Ectodermal cell (in vitro differentiated cells): ENCODE measurements at regions not wholly inside any gene's neighbourhood (a gene's known extent, or its start where the extent isn't known, plus 50 kb on each side); places are given as distances from the start of the nearest gene placed in this dataset.

Experiments
- H3K27ac ChIP-seq: 2 replicates; pipeline ENCODE4 v1.7.0; 2013; ENCODE audit warnings: mild to moderate bottlenecking, low read depth, low read length; ENCODE audit not compliant: insufficient read depth, poor library complexity, severe bottlenecking
- H3K27me3 ChIP-seq: 2 replicates; pipeline ENCODE4 v1.7.0; 2013; ENCODE audit warnings: mild to moderate bottlenecking, low read length; ENCODE audit not compliant: insufficient read depth, control insufficient read depth, poor library complexity, severe bottlenecking
- H3K36me3 ChIP-seq: one replicate; pipeline ENCODE4 v1.7.0; 2013; ENCODE audit warnings: low read length; ENCODE audit not compliant: control insufficient read depth, insufficient read depth
- H3K4me1 ChIP-seq: one replicate; pipeline ENCODE4 v1.7.0; 2013; ENCODE audit warnings: low read length; ENCODE audit not compliant: control insufficient read depth, insufficient read depth
- H3K4me3 ChIP-seq: 2 replicates; pipeline ENCODE4 v1.7.0; 2013; ENCODE audit warnings: low read depth, low read length, control low read depth; ENCODE audit not compliant: insufficient read depth
- H3K9me3 ChIP-seq: 2 replicates; pipeline ENCODE4 v1.7.0; 2013; ENCODE audit warnings: mild to moderate bottlenecking, low read length, moderate library complexity; ENCODE audit not compliant: control insufficient read depth
- WGBS, 2 experiments: methylation state at CpG; one replicate each; pipeline ENCODE4 v1.1.7; 2013; ENCODE audit warnings: missing lambda C conversion rate in 2 of 2; 5-methylcytosine and 5-hydroxymethylcytosine counted together

DNA sequence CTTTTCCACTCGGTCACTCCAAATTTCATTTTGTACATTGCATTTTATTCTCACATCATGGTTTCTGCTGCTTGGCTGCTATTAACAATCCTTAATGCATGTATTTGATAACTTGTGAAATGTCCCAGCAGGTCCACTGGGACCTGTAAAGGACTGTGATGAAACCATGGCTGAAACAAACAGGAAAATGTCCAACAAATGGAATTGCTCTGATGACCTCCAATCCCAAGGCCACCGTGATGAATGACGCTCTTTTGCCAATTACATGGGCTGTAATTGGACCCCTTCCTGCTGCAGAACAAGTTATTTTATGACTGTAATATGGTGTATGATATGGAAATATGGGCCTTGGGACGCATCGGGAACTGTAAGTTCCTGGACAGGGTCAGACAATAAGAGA is 224.2 kb upstream of the CXCR4 start:
- Histone ChIP-seq H3K27me3 (no peaks in the 10 kb centered on the region), H3K4me3 (no peak overlapping the region), H3K4me1 (no peaks in the 10 kb centered on the region), H3K27ac (no peak overlapping the region), H3K36me3 (no peaks in the 10 kb centered on the region), H3K9me3 (peaks cover 3% of the 10 kb centered on the region)
- 88 to 96% methylated on average over 5 of the region's 5 CpGs for WGBS, 2 experiments

DNA sequence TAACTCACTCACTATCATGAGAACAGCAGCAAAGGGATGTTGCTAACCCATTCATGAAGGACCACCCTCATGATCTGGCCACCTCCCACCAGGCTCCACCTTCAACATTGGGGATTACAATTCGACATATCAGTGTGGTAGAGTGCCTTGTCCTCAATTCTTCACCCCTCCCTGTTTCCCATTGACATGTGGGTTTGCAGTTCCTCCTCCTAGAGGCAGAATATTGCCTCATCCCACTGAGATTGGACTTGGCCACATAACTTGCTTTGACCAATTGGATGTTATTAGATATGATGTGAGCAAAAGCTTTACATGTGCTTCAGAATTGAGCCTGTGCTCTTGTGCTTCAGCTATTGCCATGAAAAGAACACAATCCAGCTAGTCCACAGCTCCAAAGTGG is 217.0 kb upstream of the CXCR4 start:
- no peak overlapping the region for H3K27ac ChIP-seq
- H3K4me1 ChIP-seq: no peaks in the 10 kb centered on the region
- no peak overlapping the region for H3K4me3 ChIP-seq
- no peaks in the 10 kb centered on the region for H3K36me3 ChIP-seq
- H3K27me3 ChIP-seq: no peaks in the 10 kb centered on the region
- H3K9me3 ChIP-seq: peaks cover 3% of the 10 kb centered on the region
- WGBS, 2 experiments: 88 to 95% methylated on average over 1 of the region's 1 CpG

DNA sequence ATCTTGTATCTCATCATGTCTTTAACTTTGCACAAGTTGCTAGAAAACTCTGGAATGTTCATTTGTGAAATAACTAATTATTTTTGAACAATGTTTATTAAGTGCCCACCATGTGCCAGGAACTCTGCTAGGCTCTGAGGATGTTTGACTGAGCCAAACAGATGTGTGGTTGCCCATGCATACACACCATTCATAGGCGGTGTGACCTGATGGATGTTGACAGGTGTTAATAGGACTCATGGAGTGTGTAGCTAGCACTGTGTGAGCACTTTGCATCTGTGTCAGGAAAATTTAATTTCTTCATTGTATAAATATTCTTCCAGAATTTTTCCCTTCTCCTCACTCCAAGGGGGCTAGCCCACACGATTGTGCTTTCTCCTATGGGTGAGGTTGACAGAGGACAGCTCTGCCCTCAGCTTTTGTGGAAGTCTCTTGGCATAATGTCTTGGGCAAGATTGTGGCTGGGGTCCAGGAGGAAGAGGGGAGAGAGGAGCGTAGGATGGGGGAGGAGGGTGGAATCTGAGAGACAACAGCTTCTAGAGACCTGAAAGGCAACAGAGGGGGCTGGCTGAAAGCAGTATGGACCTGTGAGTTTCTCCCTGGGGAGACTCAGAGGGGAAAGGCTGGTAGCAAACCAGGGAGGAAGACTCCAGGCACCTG is 214.6 kb upstream of the CXCR4 start:
- Histone ChIP-seq H3K27ac (no peak overlapping the region), H3K4me3 (no peak overlapping the region), H3K27me3 (no peaks in the 10 kb centered on the region), H3K9me3 (no peaks in the 10 kb centered on the region), H3K4me1 (peaks cover 2% of the 10 kb centered on the region), H3K36me3 (no peaks in the 10 kb centered on the region)
- 91 to 98% methylated on average over 3 of the region's 3 CpGs for WGBS, 2 experiments

DNA sequence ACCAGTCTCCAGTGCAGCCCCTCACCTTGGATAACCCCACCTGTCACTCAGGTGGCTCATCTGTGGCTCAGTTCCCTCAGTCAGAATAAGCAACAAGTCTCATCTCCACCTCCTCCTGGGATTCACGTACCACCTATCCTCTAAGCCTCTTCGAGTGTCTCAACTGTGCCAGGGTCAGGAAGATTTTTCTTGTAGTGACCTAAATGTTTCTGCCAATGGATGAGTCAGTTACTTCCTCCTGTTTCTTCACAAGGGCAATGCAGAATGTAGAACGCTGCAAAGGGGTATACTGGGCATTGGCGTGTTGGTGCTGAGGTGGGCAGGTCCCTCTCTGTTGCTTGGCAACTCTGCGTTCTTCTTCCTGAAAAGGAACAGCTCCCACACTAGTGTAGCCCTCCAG is 213.3 kb upstream of the CXCR4 start:
- H3K4me1 ChIP-seq: peaks cover 2% of the 10 kb centered on the region
- no peak overlapping the region for H3K4me3 ChIP-seq
- no peaks in the 10 kb centered on the region for H3K9me3 ChIP-seq
- 94 to 95% methylated on average over 5 of the region's 5 CpGs for WGBS, 2 experiments
- no peaks in the 10 kb centered on the region for H3K36me3 ChIP-seq
- H3K27ac ChIP-seq: no peak overlapping the region
- no peaks in the 10 kb centered on the region for H3K27me3 ChIP-seq

DNA sequence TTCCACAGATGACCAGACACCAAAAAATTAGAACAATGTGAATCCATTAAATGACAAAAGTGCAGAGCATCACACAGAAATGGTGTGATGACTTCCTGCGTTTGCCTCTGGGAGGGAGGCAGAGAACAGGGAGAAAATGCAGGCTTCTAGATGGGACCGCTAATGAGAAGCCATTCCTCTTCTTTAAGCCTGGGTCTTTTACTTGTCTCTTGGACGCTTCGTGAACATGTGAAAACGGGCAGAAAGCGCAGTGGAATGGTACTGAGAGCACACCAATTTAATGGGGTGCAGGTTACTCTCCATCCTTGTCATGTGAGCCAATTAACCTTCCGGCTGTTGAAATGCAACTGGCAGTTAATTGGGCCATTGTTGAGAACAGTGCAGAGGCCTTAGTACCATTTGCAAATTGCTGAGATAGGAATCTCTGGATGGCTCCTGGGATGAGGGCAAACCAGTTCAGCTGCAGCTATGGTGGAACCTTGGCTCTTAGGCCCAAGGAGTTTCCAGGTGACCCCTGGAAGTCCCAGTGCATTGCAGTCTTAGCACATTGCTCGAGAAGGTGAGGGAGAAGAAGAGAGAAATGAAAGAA is 210.4 kb upstream of the CXCR4 start:
- peaks cover 2% of the 10 kb centered on the region for H3K4me1 ChIP-seq
- no peak overlapping the region for H3K27ac ChIP-seq
- no peaks in the 10 kb centered on the region for H3K9me3 ChIP-seq
- 59 to 60% methylated on average over 8 of the region's 8 CpGs for WGBS, 2 experiments
- no peak overlapping the region for H3K4me3 ChIP-seq
- no peaks in the 10 kb centered on the region for H3K27me3 ChIP-seq
- no peaks in the 10 kb centered on the region for H3K36me3 ChIP-seq

DNA sequence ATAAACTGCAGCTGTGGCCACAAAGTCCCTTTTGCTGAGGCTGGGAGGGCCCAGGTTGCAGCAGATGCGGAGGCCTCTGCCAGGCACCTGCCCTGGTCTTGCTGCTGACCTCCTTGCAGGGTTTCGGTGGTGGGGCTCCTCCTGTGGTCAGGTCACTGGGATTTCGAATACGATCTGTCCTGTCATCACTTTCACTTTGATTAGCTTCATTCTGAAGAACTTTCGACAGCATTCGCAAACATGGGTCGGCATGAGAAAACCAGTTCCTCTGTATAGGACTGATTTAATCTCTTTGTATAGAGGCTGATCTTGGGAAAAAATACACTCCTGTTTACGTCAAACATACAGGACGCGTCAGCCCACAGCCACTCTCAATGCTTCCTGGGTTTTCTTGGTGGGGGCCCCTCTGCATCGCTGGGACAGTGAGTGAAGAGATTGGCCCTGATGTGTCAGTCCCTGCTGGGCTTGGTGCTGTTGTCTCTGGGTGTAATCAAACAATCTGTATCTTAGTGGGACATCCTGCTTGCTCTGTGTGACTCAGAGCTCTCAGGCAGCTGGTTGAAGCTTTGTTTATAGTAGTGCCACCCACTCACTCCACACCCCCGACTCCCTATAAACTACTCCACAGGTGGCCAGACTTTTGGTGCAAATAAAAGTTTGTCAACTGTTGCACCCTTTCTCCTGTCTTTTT is 209.4 kb upstream of the CXCR4 start:
- Histone ChIP-seq H3K4me3 (no peak overlapping the region), H3K27ac (no peak overlapping the region), H3K27me3 (no peaks in the 10 kb centered on the region), H3K9me3 (no peaks in the 10 kb centered on the region), H3K36me3 (no peaks in the 10 kb centered on the region), H3K4me1 (peaks cover 2% of the 10 kb centered on the region)
- WGBS, 2 experiments: 69 to 71% methylated on average over 11 to 12 of the region's 12 CpGs

DNA sequence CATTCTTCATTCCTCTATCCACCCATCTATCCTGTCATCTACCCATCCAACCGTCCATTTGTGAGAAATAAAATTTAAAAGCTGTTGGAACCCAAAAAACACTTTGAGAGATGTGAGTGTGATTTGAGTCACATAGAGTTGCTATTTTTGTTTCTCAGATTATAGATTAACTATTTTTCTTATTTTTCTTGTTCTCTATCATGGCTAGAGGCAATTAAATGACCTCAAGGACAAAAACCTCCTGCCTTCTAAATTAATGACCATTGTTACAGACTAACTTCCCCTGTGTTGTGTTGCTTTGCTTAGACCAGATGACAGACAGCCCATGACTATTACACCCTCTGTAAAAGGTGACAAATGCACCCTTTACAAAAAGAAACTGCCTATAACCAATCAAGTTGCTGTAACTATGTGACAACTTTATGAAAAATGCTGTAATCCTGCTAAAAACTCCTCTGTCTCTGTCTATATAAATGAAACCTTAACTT is 207.9 kb upstream of the CXCR4 start:
- no peaks in the 10 kb centered on the region for H3K27me3 ChIP-seq
- H3K9me3 ChIP-seq: no peaks in the 10 kb centered on the region
- H3K4me3 ChIP-seq: no peak overlapping the region
- 86% methylated on average over 1 of the region's 1 CpG; no CpG with 5 or more reads in 1 of the 2 experiments for WGBS, 2 experiments
- no peaks in the 10 kb centered on the region for H3K36me3 ChIP-seq
- no peak overlapping the region for H3K27ac ChIP-seq
- peaks cover 2% of the 10 kb centered on the region for H3K4me1 ChIP-seq

DNA sequence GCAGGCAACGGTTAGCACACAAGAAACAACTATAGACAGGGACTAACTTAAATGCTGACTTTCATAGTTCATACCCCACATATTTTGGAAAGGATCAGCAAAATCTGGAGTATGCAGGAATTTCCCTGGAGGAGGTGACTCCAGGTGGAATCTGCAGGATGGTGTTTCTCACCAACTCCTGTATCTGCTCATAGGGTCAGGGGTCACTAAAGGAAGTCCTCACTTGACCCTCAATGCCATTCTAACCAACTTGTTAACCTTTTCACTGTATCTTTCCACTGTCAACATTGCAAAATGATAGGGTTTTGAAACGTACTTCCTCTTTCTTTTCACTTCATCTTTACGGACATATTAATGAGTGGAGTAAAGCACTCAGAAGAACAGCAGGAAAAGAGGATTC is 207.0 kb upstream of the CXCR4 start:
- Histone ChIP-seq H3K4me3 (no peak overlapping the region), H3K27me3 (no peaks in the 10 kb centered on the region), H3K9me3 (no peaks in the 10 kb centered on the region), H3K36me3 (no peaks in the 10 kb centered on the region), H3K4me1 (peaks cover 2% of the 10 kb centered on the region), H3K27ac (no peak overlapping the region)
- 94 to 100% methylated on average over 2 to 3 of the region's 3 CpGs for WGBS, 2 experiments

DNA sequence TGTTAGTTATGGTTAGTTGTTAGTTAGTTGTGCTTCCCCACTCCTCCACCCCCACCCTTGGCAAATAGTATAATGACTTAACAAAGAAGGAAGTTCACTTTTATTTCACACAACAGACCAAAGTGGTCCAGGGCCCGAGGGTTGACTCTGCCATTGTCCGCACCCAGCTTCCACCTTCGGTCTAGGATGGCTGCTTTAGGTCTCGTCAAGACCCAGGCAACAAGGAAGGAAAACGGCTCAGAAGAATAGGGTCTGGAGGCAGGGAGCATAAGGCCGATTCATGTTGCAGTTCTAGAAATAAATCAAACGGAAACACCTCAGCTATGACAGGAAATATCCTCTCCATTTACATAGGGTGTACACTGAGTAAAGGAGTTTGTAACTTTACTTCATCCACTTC is 206.0 kb upstream of the CXCR4 start:
- Histone ChIP-seq H3K36me3 (no peaks in the 10 kb centered on the region), H3K27me3 (no peaks in the 10 kb centered on the region), H3K4me3 (no peak overlapping the region), H3K9me3 (no peaks in the 10 kb centered on the region), H3K4me1 (peaks cover 12% of the 10 kb centered on the region), H3K27ac (no peak overlapping the region)
- 93% methylated on average over 7 of the region's 7 CpGs for whole genome bisulfite sequencing, 2 experiments

DNA sequence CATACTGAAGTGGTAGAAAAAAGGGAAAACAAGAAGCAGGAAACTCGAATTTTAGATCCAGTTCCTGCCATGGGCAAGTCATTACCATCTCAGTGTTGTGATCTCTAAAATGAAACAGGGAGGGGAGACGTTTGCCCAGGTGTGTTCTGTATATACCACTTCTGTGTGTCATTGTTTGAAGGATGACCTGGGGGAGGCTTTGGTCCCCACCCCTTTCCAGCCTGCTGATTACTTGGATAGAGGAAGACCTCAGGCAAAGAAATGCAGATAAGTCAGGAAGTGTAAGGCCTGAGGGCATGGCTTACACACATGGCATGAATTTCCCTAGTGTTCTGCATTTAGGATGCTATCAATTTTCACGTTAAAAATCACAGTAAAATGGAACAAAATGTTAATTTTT is 205.2 kb upstream of the CXCR4 start:
- no peak overlapping the region for H3K27ac ChIP-seq
- no peaks in the 10 kb centered on the region for H3K9me3 ChIP-seq
- 67 to 70% methylated on average over 3 of the region's 3 CpGs for WGBS, 2 experiments

More for the DNA sequence above, 205.2 kb upstream of the CXCR4 start:
- no peaks in the 10 kb centered on the region for H3K27me3 ChIP-seq
- no peaks in the 10 kb centered on the region for H3K36me3 ChIP-seq
- H3K4me3 ChIP-seq: no peak overlapping the region
- H3K4me1 ChIP-seq: peaks cover 14% of the 10 kb centered on the region
